ENCODE measurements at regions not wholly inside any gene's neighbourhood (a gene's known extent, or its start where the extent isn't known, plus 50 kb on each side); places are given as distances from the start of the nearest gene placed in this dataset.
A peak's percentile ranks its signal among the peaks of the same experiment; 100 is the strongest.
"Not testable (repeated sequence)": the region's sequence is repeated elsewhere in the genome, so short reads cannot be mapped to it uniquely, and the experiment has no call there.

GRCh38 chr9:91019871-91020270 is 218.3 kb downstream of the SYK start:
- not testable (repeated sequence) for FAIRE-seq; DNase-seq (ENCODE audit: low spot score)

GRCh38 chr9:91021656-91022055 is 220.0 kb downstream of the SYK start:
- FAIRE-seq; DNase-seq (ENCODE audit: low spot score): not testable (repeated sequence)

GRCh38 chr9:91023741-91024140 is 222.1 kb downstream of the SYK start:
- DNase-seq (ENCODE audit: low spot score) (no peak), FAIRE-seq (no peak)

- DNase-seq (ENCODE audit: low spot score) (no peak), FAIRE-seq (no peak)
These were observed 223.2 kb downstream of the SYK start for GRCh38 chr9:91024841-91025240.

GRCh38 chr9:91025856-91026255 is 224.2 kb downstream of the SYK start:
- DNase-seq (ENCODE audit: low spot score) (no peak), FAIRE-seq (no peak)

GRCh38 chr9:91026266-91026665 is 224.6 kb downstream of the SYK start:
- DNase-seq (ENCODE audit: low spot score): no peak
- no peak for FAIRE-seq

- no peak for DNase-seq (ENCODE audit: low spot score)
- no peak for FAIRE-seq
These were observed 225.4 kb downstream of the SYK start for GRCh38 chr9:91027005-91027404.

GRCh38 chr9:91028166-91028827 is 226.7 kb downstream of the SYK start:
- FAIRE-seq (no peak), DNase-seq (ENCODE audit: low spot score) (no peak)

- DNase-seq (ENCODE audit: low spot score) (no peak), FAIRE-seq (no peak)
These were observed 228.2 kb downstream of the SYK start for GRCh38 chr9:91029650-91030361.

- FAIRE-seq: no peak
- no peak for DNase-seq (ENCODE audit: low spot score)
These were observed 230.5 kb downstream of the SYK start for GRCh38 chr9:91032121-91032531.

GRCh38 chr9:91033270-91033669 is 231.7 kb downstream of the SYK start:
- no peak for FAIRE-seq
- DNase-seq (ENCODE audit: low spot score): no peak

GRCh38 chr9:91033797-91034196 is 232.2 kb downstream of the SYK start:
- no peak for FAIRE-seq
- no peak for DNase-seq (ENCODE audit: low spot score)

- DNase-seq (ENCODE audit: low spot score): no peak
- peak; percentile 42 for FAIRE-seq
These were observed 232.9 kb downstream of the SYK start for GRCh38 chr9:91034521-91034920.

GRCh38 chr9:91034976-91035824 is 233.6 kb downstream of the SYK start:
- no peak for FAIRE-seq
- DNase-seq (ENCODE audit: low spot score): no peak

GRCh38 chr9:91035825-91036208 is 234.2 kb downstream of the SYK start:
- DNase-seq (ENCODE audit: low spot score) (no peak), FAIRE-seq (no peak)

GRCh38 chr9:91036356-91036755 is 234.7 kb downstream of the SYK start:
- DNase-seq (ENCODE audit: low spot score): no peak
- FAIRE-seq: no peak

GRCh38 chr9:91036826-91037510 is 235.3 kb downstream of the SYK start:
- no peak for FAIRE-seq

GRCh38 chr9:91037511-91038482 is 236.2 kb downstream of the SYK start:
- DNase-seq (ENCODE audit: low spot score): peak; percentile 62
- FAIRE-seq: no peak

More at GRCh38 chr9:91036826-91037510, 235.3 kb downstream of the SYK start:
- DNase-seq (ENCODE audit: low spot score): peak; percentile 58

- DNase-seq (ENCODE audit: low spot score): no peak
- peak; percentile 98 for FAIRE-seq
These were observed 237.0 kb downstream of the SYK start for GRCh38 chr9:91038483-91039124.
